ENCODE measurements at regions not wholly inside any gene's neighbourhood (a gene's known extent, or its start where the extent isn't known, plus 50 kb on each side); places are given as distances from the start of the nearest gene placed in this dataset.

GRCh38 chr6:44514085-44514484 is 126.6 kb downstream of the CDC5L start:
- 92 to 95% methylated on average over 2 of the region's 2 CpGs for WGBS, 2 experiments (ENCODE audit: low coverage in 1 of 2, low lambda C conversion rate in 2 of 2, missing lambda C conversion rate in 2 of 2)
- Histone ChIP-seq H3K36me3 (ENCODE audit: low read depth) (no peaks in the 10 kb centered on the region), H3K4me1 (ENCODE audit: insufficient read depth) (no peaks in the 10 kb centered on the region), H3F3A (ENCODE audit: insufficient read depth) (no peaks in the 10 kb centered on the region), H3K4me2 (ENCODE audit: unreplicated experiment) (no peak overlapping the region), H3K9me3 (ENCODE audit: low read depth) (no peaks in the 10 kb centered on the region), H3K27me3 (replicated peaks; ENCODE audit: insufficient read depth) (0 out of 2 replicates have a peak, but pooled peaks cover 9% of the 10 kb centered on the region), H3K27ac (no peak overlapping the region), H3K9ac (no peak overlapping the region), H2AFZ (no peak overlapping the region), H3K79me2 (ENCODE audit: insufficient read depth) (no peaks in the 10 kb centered on the region), H3K9me2 (ENCODE audit: insufficient read depth) (no peaks in the 10 kb centered on the region), H3K4me3 (no peak overlapping the region), H4K20me1 (ENCODE audit: insufficient read depth) (no peaks in the 10 kb centered on the region)
- TF ChIP-seq EZH2 (IDR thresholded peaks at IDR 0.05; ENCODE audit: insufficient read depth, poor library complexity, severe bottlenecking) (no peak), EZH2phosphoT487 (IDR thresholded peaks at IDR 0.05; ENCODE audit: insufficient read depth, low read depth) (no peak)
- no peak for DNase-seq
- in situ Hi-C loops (cut with MboI): no loop called here

GRCh38 chr6:44514576-44515193 is 127.2 kb downstream of the CDC5L start:
- H3K4me2 ChIP-seq (ENCODE audit: unreplicated experiment): no peak overlapping the region
- H3K9ac ChIP-seq: no peak overlapping the region
- H3K4me3 ChIP-seq: no peak overlapping the region
- H3K4me1 ChIP-seq (ENCODE audit: insufficient read depth): no peaks in the 10 kb centered on the region
- WGBS, 2 experiments (ENCODE audit: low coverage in 1 of 2, low lambda C conversion rate in 2 of 2, missing lambda C conversion rate in 2 of 2): 83 to 86% methylated on average over 3 of the region's 3 CpGs
- no peaks in the 10 kb centered on the region for H3K79me2 ChIP-seq (ENCODE audit: insufficient read depth)
- in situ Hi-C loops (cut with MboI): no loop called here
- H3K9me2 ChIP-seq (ENCODE audit: insufficient read depth): no peaks in the 10 kb centered on the region
- H3K9me3 ChIP-seq (ENCODE audit: low read depth): no peaks in the 10 kb centered on the region
- TF ChIP-seq EZH2 (IDR thresholded peaks at IDR 0.05; ENCODE audit: insufficient read depth, poor library complexity, severe bottlenecking): no peak
- H3F3A ChIP-seq (ENCODE audit: insufficient read depth): no peaks in the 10 kb centered on the region
- 0 out of 2 replicates have a peak, but pooled peaks cover 9% of the 10 kb centered on the region for H3K27me3 ChIP-seq (replicated peaks; ENCODE audit: insufficient read depth)
- H3K27ac ChIP-seq: no peak overlapping the region
- no peak overlapping the region for H2AFZ ChIP-seq
- H3K36me3 ChIP-seq (ENCODE audit: low read depth): no peaks in the 10 kb centered on the region
- H4K20me1 ChIP-seq (ENCODE audit: insufficient read depth): no peaks in the 10 kb centered on the region
- DNase-seq: no peak

- TF ChIP-seq EZH2 (IDR thresholded peaks at IDR 0.05; ENCODE audit: insufficient read depth, poor library complexity, severe bottlenecking) (no peak), EZH2phosphoT487 (IDR thresholded peaks at IDR 0.05; ENCODE audit: insufficient read depth, low read depth) (no peak)
- no peaks in the 10 kb centered on the region for H3K36me3 ChIP-seq (ENCODE audit: low read depth)
- H2AFZ ChIP-seq: no peak overlapping the region
- H3K4me3 ChIP-seq: no peak overlapping the region
- H4K20me1 ChIP-seq (ENCODE audit: insufficient read depth): no peaks in the 10 kb centered on the region
- H3K4me1 ChIP-seq (ENCODE audit: insufficient read depth): no peaks in the 10 kb centered on the region
- H3K27ac ChIP-seq: no peak overlapping the region
- in situ Hi-C loops (cut with MboI): no loop called here
- H3K27me3 ChIP-seq (replicated peaks; ENCODE audit: insufficient read depth): 0 out of 2 replicates have a peak, but pooled peaks cover 6% of the 10 kb centered on the region
- H3K9me3 ChIP-seq (ENCODE audit: low read depth): no peaks in the 10 kb centered on the region
- no peak overlapping the region for H3K4me2 ChIP-seq (ENCODE audit: unreplicated experiment)
- H3F3A ChIP-seq (ENCODE audit: insufficient read depth): no peaks in the 10 kb centered on the region
- H3K79me2 ChIP-seq (ENCODE audit: insufficient read depth): no peaks in the 10 kb centered on the region
- no peak for DNase-seq
- H3K9me2 ChIP-seq (ENCODE audit: insufficient read depth): no peaks in the 10 kb centered on the region
- WGBS, 2 experiments (ENCODE audit: low coverage in 1 of 2, low lambda C conversion rate in 2 of 2, missing lambda C conversion rate in 2 of 2): 81 to 85% methylated on average over 4 of the region's 4 CpGs
- H3K9ac ChIP-seq: no peak overlapping the region
These were observed 135.4 kb downstream of the CDC5L start for GRCh38 chr6:44522871-44523270.

- Histone ChIP-seq H3K4me3 (no peak overlapping the region), H3K9me2 (ENCODE audit: insufficient read depth) (no peaks in the 10 kb centered on the region), H3K9me3 (ENCODE audit: low read depth) (no peaks in the 10 kb centered on the region), H3K27ac (no peak overlapping the region), H3K4me2 (ENCODE audit: unreplicated experiment) (no peak overlapping the region), H2AFZ (no peak overlapping the region), H3K79me2 (ENCODE audit: insufficient read depth) (no peaks in the 10 kb centered on the region), H3K4me1 (ENCODE audit: insufficient read depth) (no peaks in the 10 kb centered on the region), H3K9ac (no peak overlapping the region), H3F3A (ENCODE audit: insufficient read depth) (no peaks in the 10 kb centered on the region), H4K20me1 (ENCODE audit: insufficient read depth) (no peaks in the 10 kb centered on the region), H3K27me3 (replicated peaks; ENCODE audit: insufficient read depth) (no peaks in the 10 kb centered on the region), H3K36me3 (ENCODE audit: low read depth) (no peaks in the 10 kb centered on the region)
- DNase-seq: no peak
- in situ Hi-C loops (cut with MboI): no loop called here
- TF ChIP-seq EZH2phosphoT487 (IDR thresholded peaks at IDR 0.05; ENCODE audit: insufficient read depth, low read depth) (no peak), EZH2 (IDR thresholded peaks at IDR 0.05; ENCODE audit: insufficient read depth, poor library complexity, severe bottlenecking) (no peak)
- 77 to 81% methylated on average over 6 of the region's 6 CpGs for WGBS, 2 experiments (ENCODE audit: low coverage in 1 of 2, low lambda C conversion rate in 2 of 2, missing lambda C conversion rate in 2 of 2)
These were observed 137.1 kb downstream of the CDC5L start for GRCh38 chr6:44524476-44525227.

Data from GM23248 (cell line).